ENCODE measurements at regions not wholly inside any gene's neighbourhood (a gene's known extent, or its start where the extent isn't known, plus 50 kb on each side); places are given as distances from the start of the nearest gene placed in this dataset.
"Not testable (repeated sequence)": the region's sequence is repeated elsewhere in the genome, so short reads cannot be mapped to it uniquely, and the experiment has no call there.

GRCh38 chr17:64800987-64801386 is 118.3 kb downstream of the LRRC37A3 start:
- DNase-seq = not testable (repeated sequence)

GRCh38 chr17:64800361-64800895 is 118.8 kb downstream of the LRRC37A3 start:
- not testable (repeated sequence) for DNase-seq

GRCh38 chr17:64799543-64800188 is 119.6 kb downstream of the LRRC37A3 start:
- not testable (repeated sequence) for DNase-seq

GRCh38 chr17:64798961-64799360 is 120.3 kb downstream of the LRRC37A3 start:
- DNase-seq = not testable (repeated sequence)

- DNase-seq = not testable (repeated sequence)
Observed at GRCh38 chr17:64798489-64798790, 120.8 kb downstream of the LRRC37A3 start.

GRCh38 chr17:64797746-64798488 is 121.4 kb downstream of the LRRC37A3 start:
- DNase-seq = not testable (repeated sequence)

GRCh38 chr17:64795342-64795741 is 123.9 kb downstream of the LRRC37A3 start:
- not testable (repeated sequence) for DNase-seq

- not testable (repeated sequence) for DNase-seq
Observed at GRCh38 chr17:64794548-64795274, 124.6 kb downstream of the LRRC37A3 start.

- DNase-seq = not testable (repeated sequence)
Observed at GRCh38 chr17:64794113-64794512, 125.2 kb downstream of the LRRC37A3 start.

- DNase-seq = not testable (repeated sequence)
Observed at GRCh38 chr17:64792793-64793575, 126.3 kb downstream of the LRRC37A3 start.

GRCh38 chr17:64792276-64792675 is 127.0 kb downstream of the LRRC37A3 start:
- DNase-seq = not testable (repeated sequence)

GRCh38 chr17:64791691-64792090 is 127.6 kb downstream of the LRRC37A3 start:
- not testable (repeated sequence) for DNase-seq

- not testable (repeated sequence) for DNase-seq
Observed at GRCh38 chr17:64791226-64791625, 128.1 kb downstream of the LRRC37A3 start.

GRCh38 chr17:64790690-64791089 is 128.6 kb upstream of the SMURF2 start:
- not testable (repeated sequence) for DNase-seq

- DNase-seq = not testable (repeated sequence)
Observed at GRCh38 chr17:64790193-64790592, 128.1 kb upstream of the SMURF2 start.

GRCh38 chr17:64789061-64789445 is 126.9 kb upstream of the SMURF2 start:
- DNase-seq = not testable (repeated sequence)

GRCh38 chr17:64788286-64789060 is 126.4 kb upstream of the SMURF2 start:
- no peak for DNase-seq

- no peak for DNase-seq
Observed at GRCh38 chr17:64787921-64788271, 125.8 kb upstream of the SMURF2 start.

GRCh38 chr17:64787255-64787920 is 125.3 kb upstream of the SMURF2 start:
- DNase-seq = no peak

- no peak for DNase-seq
Observed at GRCh38 chr17:64786337-64786736, 124.2 kb upstream of the SMURF2 start.

- no peak for DNase-seq
Observed at GRCh38 chr17:64785011-64785421, 122.9 kb upstream of the SMURF2 start.
